Prostate gland (tissue), 2 donors: ENCODE measurements at regions not wholly inside any gene's neighbourhood (a gene's known extent, or its start where the extent isn't known, plus 50 kb on each side); places are given as distances from the start of the nearest gene placed in this dataset.

ENCODE experiments used
- CTCF ChIP-seq, 4 experiments: fragments of 200-600 bp in 2 of 4; fragments of 450-650 bp in 2 of 4; sonication (generic) in 2 of 4; IDR thresholded peaks; 1 replicate in 3 of 4; 2 replicates in 1 of 4; pipeline ENCODE4 v1.5.1; 2016 to 2019; ENCODE audit warnings: antibody characterized with exemption in 4 of 4, mild to moderate bottlenecking in 2 of 4, moderate library complexity in 2 of 4
- POLR2A ChIP-seq: fragments of 450-650 bp; IDR thresholded peaks from one replicate; pipeline ENCODE4 v1.6.1; 2016; ENCODE audit warnings: antibody characterized with exemption, mild to moderate bottlenecking
- POLR2AphosphoS5 ChIP-seq: sonication (generic); formaldehyde crosslinking; IDR thresholded peaks from one replicate; pipeline ENCODE4 v1.6.1; 2017; ENCODE audit warnings: antibody characterized with exemption

GRCh38 chr3:177824841-177825240, 627.6 kb upstream of the TBL1XR1 start:
- TF ChIP-seq POLR2AphosphoS5 (no peak), CTCF (IDR thresholded peaks at IDR 0.05) (no peak), POLR2A (no peak)
